DOHH2 (cell line): ENCODE measurements at regions not wholly inside any gene's neighbourhood (a gene's known extent, or its start where the extent isn't known, plus 50 kb on each side); places are given as distances from the start of the nearest gene placed in this dataset.

Source experiments
- H3F3A ChIP-seq: fragments of 200-600 bp; sonication (generic), shearing (Covaris generic); 2 replicates; pipeline ENCODE4 v1.6.0; 2016; ENCODE audit warnings: antibody characterized with exemption, mild to moderate bottlenecking; ENCODE audit not compliant: control insufficient read depth, insufficient read depth
- H3K27ac ChIP-seq: fragments of 200-600 bp; sonication (generic); 2 replicates; pipeline ENCODE4 v1.5.1; 2014; ENCODE audit warnings: low read depth, mild to moderate bottlenecking, low read length, moderate library complexity
- H3K27me3 ChIP-seq: fragments of 200-600 bp; sonication (generic); 2 replicates; pipeline ENCODE4 v1.6.1; 2014; ENCODE audit warnings: mild to moderate bottlenecking, low read length, mixed read lengths; ENCODE audit not compliant: control insufficient read depth
- H3K36me3 ChIP-seq: fragments of 200-600 bp; sonication (generic); 2 replicates; pipeline ENCODE4 v1.6.1; 2014; ENCODE audit warnings: mild to moderate bottlenecking, low read length, moderate library complexity, mixed read lengths; ENCODE audit not compliant: control insufficient read depth
- H3K4me1 ChIP-seq: fragments of 200-600 bp; sonication (generic); 2 replicates; pipeline ENCODE4 v1.6.1; 2014; ENCODE audit warnings: mild to moderate bottlenecking, low read length, mixed read lengths; ENCODE audit not compliant: control insufficient read depth
- H3K4me2 ChIP-seq: fragments of 200-600 bp; sonication (generic); 2 replicates; pipeline ENCODE4 v1.6.0; 2014; ENCODE audit warnings: mild to moderate bottlenecking, low read length, moderate library complexity
- H3K4me3 ChIP-seq: fragments of 200-600 bp; sonication (generic); 2 replicates; pipeline ENCODE4 v1.5.1; 2014; ENCODE audit warnings: mild to moderate bottlenecking, low read length, mixed read lengths
- H3K79me2 ChIP-seq: fragments of 200-600 bp; sonication (generic); 2 replicates; pipeline ENCODE4 v1.6.1; 2014; ENCODE audit warnings: mild to moderate bottlenecking, low read length, mixed read lengths; ENCODE audit not compliant: control insufficient read depth
- H3K9me2 ChIP-seq: fragments of 200-600 bp; sonication (generic); replicated peaks from 2 replicates; pipeline ENCODE4 v1.6.1; 2014; ENCODE audit warnings: mild to moderate bottlenecking, low read length, mixed read lengths; ENCODE audit not compliant: control insufficient read depth
- H3K9me3 ChIP-seq: fragments of 200-600 bp; sonication (generic); 2 replicates; pipeline ENCODE4 v1.6.1; 2014; ENCODE audit warnings: antibody characterized with exemption, low read length, mixed read lengths; ENCODE audit not compliant: control insufficient read depth, insufficient read depth
- H4K20me1 ChIP-seq: fragments of 200-600 bp; sonication (generic); 2 replicates; pipeline ENCODE4 v1.6.0; 2014; ENCODE audit warnings: low read depth, mild to moderate bottlenecking, antibody characterized with exemption, low read length, moderate library complexity; ENCODE audit not compliant: control insufficient read depth, insufficient read depth
- EZH2phosphoT487 ChIP-seq: fragments of 200-600 bp; sonication (generic); IDR thresholded peaks from 2 replicates; pipeline ENCODE4 v1.6.1; 2017; ENCODE audit warnings: borderline replicate concordance, mild to moderate bottlenecking, antibody characterized with exemption, low read length, moderate library complexity, mixed read lengths
- TF ChIP-seq, protein P1 (sequence below): fragments of 200-600 bp; sonication (generic); IDR thresholded peaks from one replicate; pipeline ENCODE4 v1.5.1; 2014; ENCODE audit warnings: antibody characterized with exemption, mild to moderate bottlenecking, low read depth, low read length; ENCODE audit not compliant: poor library complexity, severe bottlenecking

- Histone ChIP-seq H3K4me1 (no peaks in the 10 kb centered on the region), H3K79me2 (no peaks in the 10 kb centered on the region), H3K36me3 (no peaks in the 10 kb centered on the region), H4K20me1 (no peaks in the 10 kb centered on the region), H3K9me2 (no peaks in the 10 kb centered on the region), H3K4me2 (no peak overlapping the region), H3F3A (no peaks in the 10 kb centered on the region), H3K9me3 (peaks cover 8% of the 10 kb centered on the region), H3K27me3 (no peaks in the 10 kb centered on the region), H3K27ac (no peak overlapping the region), H3K4me3 (no peak overlapping the region)
- TF ChIP-seq EZH2phosphoT487: no peak
- TF ChIP-seq, protein P1, sequence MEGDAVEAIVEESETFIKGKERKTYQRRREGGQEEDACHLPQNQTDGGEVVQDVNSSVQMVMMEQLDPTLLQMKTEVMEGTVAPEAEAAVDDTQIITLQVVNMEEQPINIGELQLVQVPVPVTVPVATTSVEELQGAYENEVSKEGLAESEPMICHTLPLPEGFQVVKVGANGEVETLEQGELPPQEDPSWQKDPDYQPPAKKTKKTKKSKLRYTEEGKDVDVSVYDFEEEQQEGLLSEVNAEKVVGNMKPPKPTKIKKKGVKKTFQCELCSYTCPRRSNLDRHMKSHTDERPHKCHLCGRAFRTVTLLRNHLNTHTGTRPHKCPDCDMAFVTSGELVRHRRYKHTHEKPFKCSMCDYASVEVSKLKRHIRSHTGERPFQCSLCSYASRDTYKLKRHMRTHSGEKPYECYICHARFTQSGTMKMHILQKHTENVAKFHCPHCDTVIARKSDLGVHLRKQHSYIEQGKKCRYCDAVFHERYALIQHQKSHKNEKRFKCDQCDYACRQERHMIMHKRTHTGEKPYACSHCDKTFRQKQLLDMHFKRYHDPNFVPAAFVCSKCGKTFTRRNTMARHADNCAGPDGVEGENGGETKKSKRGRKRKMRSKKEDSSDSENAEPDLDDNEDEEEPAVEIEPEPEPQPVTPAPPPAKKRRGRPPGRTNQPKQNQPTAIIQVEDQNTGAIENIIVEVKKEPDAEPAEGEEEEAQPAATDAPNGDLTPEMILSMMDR: no peak
Measured at GRCh38 chr5:145375521-145375920, 459.6 kb downstream of the PRELID2 start.

- H4K20me1 ChIP-seq: no peaks in the 10 kb centered on the region
- H3K4me2 ChIP-seq: no peak overlapping the region
- no peaks in the 10 kb centered on the region for H3K27me3 ChIP-seq
- no peaks in the 10 kb centered on the region for H3K79me2 ChIP-seq
- no peak overlapping the region for H3K4me3 ChIP-seq
- no peaks in the 10 kb centered on the region for H3K36me3 ChIP-seq
- H3K9me3 ChIP-seq: no peaks in the 10 kb centered on the region
- no peaks in the 10 kb centered on the region for H3K4me1 ChIP-seq
- no peak for TF ChIP-seq EZH2phosphoT487
- TF ChIP-seq, protein P1: no peak
- H3K27ac ChIP-seq: no peak overlapping the region
- H3F3A ChIP-seq: no peaks in the 10 kb centered on the region
- H3K9me2 ChIP-seq: no peaks in the 10 kb centered on the region
Measured at GRCh38 chr5:145365464-145365863, 469.7 kb downstream of the PRELID2 start.

- Histone ChIP-seq H3K4me2 (no peak overlapping the region), H3K27ac (no peak overlapping the region), H3K4me3 (no peak overlapping the region), H3K36me3 (no peaks in the 10 kb centered on the region), H4K20me1 (no peaks in the 10 kb centered on the region), H3K79me2 (no peaks in the 10 kb centered on the region), H3K27me3 (no peaks in the 10 kb centered on the region), H3K9me3 (no peaks in the 10 kb centered on the region), H3K9me2 (no peaks in the 10 kb centered on the region), H3K4me1 (no peaks in the 10 kb centered on the region), H3F3A (no peaks in the 10 kb centered on the region)
- TF ChIP-seq, protein P1: no peak
- TF ChIP-seq EZH2phosphoT487: no peak
Measured at GRCh38 chr5:145362266-145362665, 472.9 kb downstream of the PRELID2 start.

- TF ChIP-seq EZH2phosphoT487: no peak
- TF ChIP-seq, protein P1: no peak
- no peaks in the 10 kb centered on the region for H3K9me2 ChIP-seq
- no peaks in the 10 kb centered on the region for H3K9me3 ChIP-seq
- no peaks in the 10 kb centered on the region for H3F3A ChIP-seq
- no peaks in the 10 kb centered on the region for H3K4me1 ChIP-seq
- no peaks in the 10 kb centered on the region for H4K20me1 ChIP-seq
- no peaks in the 10 kb centered on the region for H3K27me3 ChIP-seq
- H3K27ac ChIP-seq: no peak overlapping the region
- H3K36me3 ChIP-seq: no peaks in the 10 kb centered on the region
- no peak overlapping the region for H3K4me2 ChIP-seq
- no peaks in the 10 kb centered on the region for H3K79me2 ChIP-seq
- no peak overlapping the region for H3K4me3 ChIP-seq
Measured at GRCh38 chr5:145360936-145361335, 474.2 kb downstream of the PRELID2 start.
